ENCODE measurements at regions not wholly inside any gene's neighbourhood (a gene's known extent, or its start where the extent isn't known, plus 50 kb on each side); places are given as distances from the start of the nearest gene placed in this dataset.

DNA sequence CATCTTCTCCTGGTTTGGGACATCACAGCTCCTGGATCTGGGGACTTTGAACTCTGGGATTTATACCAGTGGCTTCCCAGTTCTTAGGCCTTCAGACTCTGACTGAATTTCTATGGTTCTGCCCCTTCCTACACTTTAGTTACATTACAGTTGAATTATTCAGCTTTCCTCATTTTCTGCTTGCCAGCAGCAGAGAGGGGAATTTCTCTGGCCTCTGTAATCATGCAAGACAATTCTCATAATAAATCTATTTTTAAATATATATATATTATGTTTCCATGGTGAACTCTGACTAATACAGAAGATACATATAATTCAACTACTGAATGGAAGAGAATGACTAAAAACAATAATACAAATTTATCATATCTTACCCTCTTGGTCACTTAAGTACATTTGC, 1478.6 kb upstream of the ACVR2A start:
- no peak for DNase-seq

GRCh38 chr2:146365041-146365440, 1479.8 kb upstream of the ACVR2A start:
- H3K4ac ChIP-seq (ENCODE audit: low read depth in 1 of 2, low read length in 2 of 2) = no peak overlapping the region
- H2BK15ac ChIP-seq (ENCODE audit: low read depth, poor library complexity, severe bottlenecking) = no peak overlapping the region
- no peaks in the 10 kb centered on the region for H3K9me3 ChIP-seq (ENCODE audit: control insufficient read depth, low read length)
- no peaks in the 10 kb centered on the region for H3K79me1 ChIP-seq (replicated peaks; ENCODE audit: low read length, poor library complexity, severe bottlenecking)
- H2AK5ac ChIP-seq (ENCODE audit: low read length, severe bottlenecking) = no peak overlapping the region
- H3K4me2 ChIP-seq (ENCODE audit: low read length, poor library complexity, severe bottlenecking) = no peak overlapping the region
- WGBS = no CpG with 5 or more reads among the region's 1 CpG
- H3K27me3 ChIP-seq (ENCODE audit: control insufficient read depth in 1 of 2, insufficient read depth in 1 of 2, low read length in 2 of 2) = no peaks in the 10 kb centered on the region
- no peak overlapping the region for H3K9ac ChIP-seq (ENCODE audit: low read length)
- no peak overlapping the region for H3K27ac ChIP-seq (ENCODE audit: low read length, poor library complexity, severe bottlenecking)
- no peaks in the 10 kb centered on the region for H3K4me1 ChIP-seq (ENCODE audit: control insufficient read depth, insufficient read depth, low read depth, low read length)
- no peaks in the 10 kb centered on the region for H3K36me3 ChIP-seq (ENCODE audit: control insufficient read depth in 1 of 2, insufficient read depth in 2 of 2, low read depth in 1 of 2, low read length in 2 of 2)
- no peak overlapping the region for H3K23ac ChIP-seq (ENCODE audit: low read length in 2 of 2)
- DNase-seq = no peak
- no peak overlapping the region for H2BK12ac ChIP-seq (ENCODE audit: low read length in 2 of 2)
- no peak overlapping the region for H2BK120ac ChIP-seq (ENCODE audit: low read depth, low read length)
- no peak overlapping the region for H2AFZ ChIP-seq (ENCODE audit: low read depth, low read length)
- no peak overlapping the region for H4K91ac ChIP-seq (ENCODE audit: low read length)
- H2BK5ac ChIP-seq (ENCODE audit: low read depth, low read length, poor library complexity, severe bottlenecking) = no peak overlapping the region
- no peak overlapping the region for H3K18ac ChIP-seq (ENCODE audit: low read depth in 1 of 2, low read length in 2 of 2)
- no peak overlapping the region for H3K14ac ChIP-seq (ENCODE audit: low read length in 2 of 2)
- no peak overlapping the region for H3K4me3 ChIP-seq (ENCODE audit: insufficient read depth in 1 of 2, low read depth in 1 of 2, low read length in 2 of 2)
- no peak overlapping the region for H4K8ac ChIP-seq (ENCODE audit: low read length)

More for the DNA sequence above, 1478.6 kb upstream of the ACVR2A start:
- no peak overlapping the region for H3K9ac ChIP-seq (ENCODE audit: low read length)
- H4K8ac ChIP-seq (ENCODE audit: low read length) = no peak overlapping the region
- H2AK5ac ChIP-seq (ENCODE audit: low read length, severe bottlenecking) = no peak overlapping the region
- H4K91ac ChIP-seq (ENCODE audit: low read length) = no peak overlapping the region
- H3K9me3 ChIP-seq (ENCODE audit: control insufficient read depth, low read length) = no peaks in the 10 kb centered on the region
- no peaks in the 10 kb centered on the region for H3K27me3 ChIP-seq (ENCODE audit: control insufficient read depth in 1 of 2, insufficient read depth in 1 of 2, low read length in 2 of 2)
- no peak overlapping the region for H2BK5ac ChIP-seq (ENCODE audit: low read depth, low read length, poor library complexity, severe bottlenecking)
- H3K18ac ChIP-seq (ENCODE audit: low read depth in 1 of 2, low read length in 2 of 2) = no peak overlapping the region
- no peak overlapping the region for H3K14ac ChIP-seq (ENCODE audit: low read length in 2 of 2)
- H2BK12ac ChIP-seq (ENCODE audit: low read length in 2 of 2) = no peak overlapping the region
- H2AFZ ChIP-seq (ENCODE audit: low read depth, low read length) = no peak overlapping the region
- no peak overlapping the region for H2BK120ac ChIP-seq (ENCODE audit: low read depth, low read length)
- no peak overlapping the region for H3K27ac ChIP-seq (ENCODE audit: low read length, poor library complexity, severe bottlenecking)
- H3K79me1 ChIP-seq (replicated peaks; ENCODE audit: low read length, poor library complexity, severe bottlenecking) = no peaks in the 10 kb centered on the region
- no peaks in the 10 kb centered on the region for H3K4me1 ChIP-seq (ENCODE audit: control insufficient read depth, insufficient read depth, low read depth, low read length)
- no peak overlapping the region for H3K4me2 ChIP-seq (ENCODE audit: low read length, poor library complexity, severe bottlenecking)
- no peak overlapping the region for H3K23ac ChIP-seq (ENCODE audit: low read length in 2 of 2)
- no peaks in the 10 kb centered on the region for H3K36me3 ChIP-seq (ENCODE audit: control insufficient read depth in 1 of 2, insufficient read depth in 2 of 2, low read depth in 1 of 2, low read length in 2 of 2)
- H3K4me3 ChIP-seq (ENCODE audit: insufficient read depth in 1 of 2, low read depth in 1 of 2, low read length in 2 of 2) = no peak overlapping the region
- no peak overlapping the region for H2BK15ac ChIP-seq (ENCODE audit: low read depth, poor library complexity, severe bottlenecking)
- H3K4ac ChIP-seq (ENCODE audit: low read depth in 1 of 2, low read length in 2 of 2) = no peak overlapping the region

DNA sequence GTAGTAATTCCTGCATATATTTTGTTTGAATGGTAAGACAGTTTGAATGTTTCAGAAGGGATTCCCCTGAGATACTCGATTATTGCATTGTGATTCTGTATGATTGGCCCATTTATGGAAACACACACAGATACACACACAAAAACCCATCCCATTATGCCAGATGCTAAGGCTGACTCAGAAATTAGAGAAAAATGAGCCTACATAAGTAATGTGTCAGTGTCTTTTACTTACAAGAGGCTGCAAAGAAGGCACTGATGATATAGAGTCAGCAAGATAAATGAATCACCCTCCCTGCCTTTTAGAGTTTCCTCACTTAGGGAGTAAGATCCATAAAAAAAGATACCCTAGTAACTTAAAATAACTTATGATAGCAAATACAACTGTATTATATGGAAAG, 1481.1 kb upstream of the ACVR2A start:
- Histone ChIP-seq H2BK5ac (ENCODE audit: low read depth, low read length, poor library complexity, severe bottlenecking) (no peak overlapping the region), H3K18ac (ENCODE audit: low read depth in 1 of 2, low read length in 2 of 2) (no peak overlapping the region), H2AK5ac (ENCODE audit: low read length, severe bottlenecking) (no peak overlapping the region), H4K8ac (ENCODE audit: low read length) (no peak overlapping the region), H2BK12ac (ENCODE audit: low read length in 2 of 2) (no peak overlapping the region), H3K27me3 (ENCODE audit: control insufficient read depth in 1 of 2, insufficient read depth in 1 of 2, low read length in 2 of 2) (no peaks in the 10 kb centered on the region), H3K79me1 (replicated peaks; ENCODE audit: low read length, poor library complexity, severe bottlenecking) (no peaks in the 10 kb centered on the region), H4K91ac (ENCODE audit: low read length) (no peak overlapping the region), H2AFZ (ENCODE audit: low read depth, low read length) (no peak overlapping the region), H3K14ac (ENCODE audit: low read length in 2 of 2) (no peak overlapping the region), H3K27ac (ENCODE audit: low read length, poor library complexity, severe bottlenecking) (no peak overlapping the region), H3K4me1 (ENCODE audit: control insufficient read depth, insufficient read depth, low read depth, low read length) (no peaks in the 10 kb centered on the region), H3K36me3 (ENCODE audit: control insufficient read depth in 1 of 2, insufficient read depth in 2 of 2, low read depth in 1 of 2, low read length in 2 of 2) (no peaks in the 10 kb centered on the region), H2BK120ac (ENCODE audit: low read depth, low read length) (no peak overlapping the region), H3K4me3 (ENCODE audit: insufficient read depth in 1 of 2, low read depth in 1 of 2, low read length in 2 of 2) (no peak overlapping the region), H3K9ac (ENCODE audit: low read length) (no peak overlapping the region), H2BK15ac (ENCODE audit: low read depth, poor library complexity, severe bottlenecking) (no peak overlapping the region), H3K9me3 (ENCODE audit: control insufficient read depth, low read length) (no peaks in the 10 kb centered on the region), H3K23ac (ENCODE audit: low read length in 2 of 2) (no peak overlapping the region), H3K4me2 (ENCODE audit: low read length, poor library complexity, severe bottlenecking) (no peak overlapping the region), H3K4ac (ENCODE audit: low read depth in 1 of 2, low read length in 2 of 2) (no peak overlapping the region)
- peak; percentile 17 for DNase-seq
- WGBS = no CpG with 5 or more reads among the region's 1 CpG

DNA sequence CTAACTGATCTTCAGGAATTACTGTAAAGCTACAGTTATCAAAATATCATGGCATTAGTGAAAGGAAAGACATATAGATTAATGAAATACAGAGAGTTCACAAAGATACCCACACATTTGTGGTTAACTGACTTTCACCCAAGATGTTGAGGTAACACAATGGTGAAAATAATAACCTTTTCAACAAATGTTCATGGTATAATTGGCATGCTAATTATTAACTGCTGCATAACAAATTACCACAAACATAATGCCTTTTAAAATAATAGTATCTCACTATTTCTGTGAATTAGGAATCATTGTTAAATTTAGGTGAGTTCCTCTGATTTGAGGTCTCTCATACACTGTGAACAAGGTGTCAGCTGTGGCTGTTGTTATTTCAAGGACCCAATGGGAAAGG, 1493.1 kb upstream of the ACVR2A start:
- Histone ChIP-seq H3K14ac (ENCODE audit: low read length in 2 of 2) (no peak overlapping the region), H3K23ac (ENCODE audit: low read length in 2 of 2) (no peak overlapping the region), H3K4me3 (ENCODE audit: insufficient read depth in 1 of 2, low read depth in 1 of 2, low read length in 2 of 2) (no peak overlapping the region), H3K9ac (ENCODE audit: low read length) (no peak overlapping the region), H4K91ac (ENCODE audit: low read length) (no peak overlapping the region), H2AFZ (ENCODE audit: low read depth, low read length) (no peak overlapping the region), H3K36me3 (ENCODE audit: control insufficient read depth in 1 of 2, insufficient read depth in 2 of 2, low read depth in 1 of 2, low read length in 2 of 2) (no peaks in the 10 kb centered on the region), H2BK120ac (ENCODE audit: low read depth, low read length) (no peak overlapping the region), H2BK5ac (ENCODE audit: low read depth, low read length, poor library complexity, severe bottlenecking) (no peak overlapping the region), H4K8ac (ENCODE audit: low read length) (no peak overlapping the region), H3K27ac (ENCODE audit: low read length, poor library complexity, severe bottlenecking) (no peak overlapping the region), H2AK5ac (ENCODE audit: low read length, severe bottlenecking) (no peak overlapping the region), H3K27me3 (ENCODE audit: control insufficient read depth in 1 of 2, insufficient read depth in 1 of 2, low read length in 2 of 2) (no peaks in the 10 kb centered on the region), H2BK12ac (ENCODE audit: low read length in 2 of 2) (no peak overlapping the region), H3K4ac (ENCODE audit: low read depth in 1 of 2, low read length in 2 of 2) (no peak overlapping the region), H3K79me1 (replicated peaks; ENCODE audit: low read length, poor library complexity, severe bottlenecking) (no peaks in the 10 kb centered on the region), H3K4me2 (ENCODE audit: low read length, poor library complexity, severe bottlenecking) (no peak overlapping the region), H3K9me3 (ENCODE audit: control insufficient read depth, low read length) (no peaks in the 10 kb centered on the region), H3K4me1 (ENCODE audit: control insufficient read depth, insufficient read depth, low read depth, low read length) (no peaks in the 10 kb centered on the region), H3K18ac (ENCODE audit: low read depth in 1 of 2, low read length in 2 of 2) (no peak overlapping the region), H2BK15ac (ENCODE audit: low read depth, poor library complexity, severe bottlenecking) (no peak overlapping the region)
- DNase-seq = no peak
